Thoracic aorta (tissue), 2 donors: ENCODE measurements at regions not wholly inside any gene's neighbourhood (a gene's known extent, or its start where the extent isn't known, plus 50 kb on each side); places are given as distances from the start of the nearest gene placed in this dataset.

ENCODE experiments used
- ATAC-seq: fragments of 150-250 bp; one replicate; pipeline ENCODE4 v1.8.0; 2017; ENCODE audit warnings: low read depth; ENCODE audit not compliant: insufficient number of reproducible peaks, low FRiP score
- DNase-seq: peaks from one replicate; pipeline ENCODE4 v3.0.0-alpha.2; 2020; ENCODE audit warnings: low spot score
- H3K27ac ChIP-seq, 2 donors: fragments of 200-600 bp; sonication (generic); 1 replicate in 1 of 2; 2 replicates in 1 of 2; pipeline ENCODE4 v1.5.1; 2016; ENCODE audit warnings: mild to moderate bottlenecking in 2 of 2, moderate library complexity in 2 of 2
- H3K27me3 ChIP-seq: fragments of 200-600 bp; sonication (generic); replicated peaks from 2 replicates; pipeline ENCODE4 v1.6.0; 2016; ENCODE audit warnings: mild to moderate bottlenecking; ENCODE audit not compliant: insufficient read depth
- H3K36me3 ChIP-seq: fragments of 200-600 bp; sonication (generic); one replicate; pipeline ENCODE4 v1.5.1; 2016
- H3K4me1 ChIP-seq, 2 donors: fragments of 200-600 bp; sonication (generic); 1 replicate in 1 of 2; 2 replicates in 1 of 2; pipeline versions ENCODE4 v1.5.1 to v1.6.0; 2016; ENCODE audit warnings: low read depth in 2 of 2, mild to moderate bottlenecking in 1 of 2; ENCODE audit not compliant: control insufficient read depth in 1 of 2
- H3K4me3 ChIP-seq: fragments of 200-600 bp; sonication (generic); 2 replicates; pipeline ENCODE4 v1.5.1; 2016; ENCODE audit warnings: mild to moderate bottlenecking
- H3K9me3 ChIP-seq: fragments of 200-600 bp; sonication (generic); 2 replicates; pipeline ENCODE4 v1.5.1; 2016
- CTCF ChIP-seq: fragments of 200-600 bp; sonication (generic); IDR thresholded peaks from one replicate; pipeline ENCODE4 v1.5.1; 2019; ENCODE audit warnings: antibody characterized with exemption

DNA sequence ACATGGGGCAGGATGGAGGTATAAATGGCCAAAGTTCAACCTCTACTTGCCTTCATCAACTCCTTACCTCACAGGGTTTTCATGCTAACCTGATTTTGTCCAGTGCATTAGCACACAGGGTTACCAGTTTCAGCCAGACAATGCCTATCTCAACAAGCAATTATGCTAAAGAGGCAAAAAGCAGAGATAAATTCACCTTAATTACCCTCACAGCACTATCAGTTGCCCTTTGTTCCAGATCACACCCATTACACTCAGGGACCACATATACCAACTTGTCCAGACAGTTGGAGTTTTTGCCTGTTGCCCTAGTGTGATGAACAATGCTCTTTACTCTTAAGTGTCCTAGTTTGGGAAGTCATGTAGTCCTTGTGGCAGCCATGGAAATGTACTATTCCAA, 174.5 kb upstream of the MOCS1 start:
- ATAC-seq (no peak), DNase-seq (no peak)
- Histone ChIP-seq H3K4me3 (no peak overlapping the region), H3K27ac (no peak overlapping the region), H3K36me3 (no peaks in the 10 kb centered on the region), H3K27me3 (no peaks in the 10 kb centered on the region), H3K4me1 (peaks cover 0 to 7% of the 10 kb centered on the region in 2 donors), H3K9me3 (no peaks in the 10 kb centered on the region)
- TF ChIP-seq CTCF: no peak

GRCh38 chr6:40106840-40107239, 172.6 kb upstream of the MOCS1 start:
- no peaks in the 10 kb centered on the region for H3K27me3 ChIP-seq
- ATAC-seq: no peak
- H3K36me3 ChIP-seq: no peaks in the 10 kb centered on the region
- H3K9me3 ChIP-seq: no peaks in the 10 kb centered on the region
- H3K4me1 ChIP-seq: no peaks in the 10 kb centered on the region
- no peak overlapping the region for H3K4me3 ChIP-seq
- TF ChIP-seq CTCF: no peak
- no peak for DNase-seq
- no peak overlapping the region for H3K27ac ChIP-seq

- Histone ChIP-seq H3K4me3 (no peak overlapping the region), H3K9me3 (no peaks in the 10 kb centered on the region), H3K4me1 (no peaks in the 10 kb centered on the region), H3K27ac (no peak overlapping the region), H3K36me3 (no peaks in the 10 kb centered on the region), H3K27me3 (no peaks in the 10 kb centered on the region)
- no peak for TF ChIP-seq CTCF
- ATAC-seq (no peak), DNase-seq (no peak)
These were observed 164.5 kb upstream of the MOCS1 start for GRCh38 chr6:40098774-40099173.

DNA sequence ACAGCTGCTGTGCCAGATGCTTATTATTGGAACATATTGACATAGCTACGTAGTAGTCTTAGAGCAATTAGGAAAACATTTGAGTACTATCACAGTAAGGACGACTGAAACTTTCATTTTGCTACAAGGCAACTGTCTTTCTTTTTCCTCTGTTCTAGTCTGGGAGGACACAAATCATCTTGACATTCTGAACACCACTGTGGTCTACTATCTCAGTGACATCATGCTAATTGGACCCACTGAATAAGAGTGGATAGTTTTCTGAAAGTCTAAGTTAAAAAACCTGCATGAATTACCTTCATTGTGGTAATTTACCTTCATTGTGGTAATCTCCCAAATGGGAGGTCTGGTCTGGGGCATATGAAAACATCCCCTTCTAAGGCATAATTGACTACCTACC, 163.3 kb upstream of the MOCS1 start:
- Histone ChIP-seq H3K36me3 (no peaks in the 10 kb centered on the region), H3K27me3 (no peaks in the 10 kb centered on the region), H3K27ac (no peak overlapping the region), H3K9me3 (no peaks in the 10 kb centered on the region), H3K4me3 (no peak overlapping the region), H3K4me1 (no peaks in the 10 kb centered on the region)
- DNase-seq: no peak
- ATAC-seq: no peak
- no peak for TF ChIP-seq CTCF

DNA sequence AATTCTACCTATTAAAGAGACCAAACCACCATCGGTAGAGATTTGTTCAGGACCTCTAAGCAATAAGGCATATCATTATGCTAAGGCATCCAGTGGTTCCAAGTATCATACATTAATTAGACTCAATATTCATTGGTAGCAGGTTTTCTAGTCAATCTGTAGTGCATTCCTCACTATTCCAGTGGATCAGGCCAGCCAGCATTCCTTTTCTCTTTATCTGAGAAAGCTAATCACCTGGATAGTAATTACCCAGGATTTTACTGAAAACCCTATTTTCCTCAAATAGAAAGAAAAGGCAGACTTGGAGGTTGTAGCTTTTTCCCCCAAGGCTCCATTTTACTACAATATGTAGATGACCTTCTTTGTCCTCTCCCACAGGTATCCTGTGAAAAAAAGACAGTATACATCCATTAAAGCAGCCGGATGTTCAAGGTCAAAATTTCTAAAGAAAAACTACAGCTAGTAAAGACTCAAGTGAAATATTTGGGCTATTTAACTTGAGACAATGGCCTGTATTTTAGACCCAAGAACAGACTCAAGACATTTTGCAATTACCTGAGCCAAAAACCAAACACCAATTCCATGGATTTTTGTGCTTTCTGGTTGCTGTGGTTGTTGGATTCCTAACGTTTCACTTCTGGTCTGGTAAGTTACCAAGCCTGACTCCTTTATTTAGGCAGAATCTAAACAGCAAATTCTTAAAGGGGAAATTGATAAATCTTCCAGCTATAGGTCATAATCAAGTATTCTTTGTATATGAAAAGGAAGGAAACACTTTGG, 149.1 kb upstream of the MOCS1 start:
- no peaks in the 10 kb centered on the region for H3K27me3 ChIP-seq
- TF ChIP-seq CTCF: no peak
- no peaks in the 10 kb centered on the region for H3K9me3 ChIP-seq
- H3K36me3 ChIP-seq: no peaks in the 10 kb centered on the region
- no peak for ATAC-seq
- DNase-seq: no peak
- no peaks in the 10 kb centered on the region for H3K4me1 ChIP-seq
- no peak overlapping the region for H3K4me3 ChIP-seq
- no peak overlapping the region for H3K27ac ChIP-seq
